AG09319 (cell line): ENCODE measurements at regions not wholly inside any gene's neighbourhood (a gene's known extent, or its start where the extent isn't known, plus 50 kb on each side); places are given as distances from the start of the nearest gene placed in this dataset.

ENCODE experiments used
- DNase-seq: peaks from one replicate; pipeline ENCODE4 v3.0.0-alpha.2; 2010; ENCODE audit warnings: low read depth; ENCODE audit errors: extremely low read depth
- TF ChIP-seq, protein P1 (sequence below): IDR thresholded peaks from 2 replicates; pipeline ENCODE4 v1.5.1; 2011; ENCODE audit warnings: low read depth, mild to moderate bottlenecking, inconsistent platforms, low read length, moderate library complexity

- TF ChIP-seq, protein P1, sequence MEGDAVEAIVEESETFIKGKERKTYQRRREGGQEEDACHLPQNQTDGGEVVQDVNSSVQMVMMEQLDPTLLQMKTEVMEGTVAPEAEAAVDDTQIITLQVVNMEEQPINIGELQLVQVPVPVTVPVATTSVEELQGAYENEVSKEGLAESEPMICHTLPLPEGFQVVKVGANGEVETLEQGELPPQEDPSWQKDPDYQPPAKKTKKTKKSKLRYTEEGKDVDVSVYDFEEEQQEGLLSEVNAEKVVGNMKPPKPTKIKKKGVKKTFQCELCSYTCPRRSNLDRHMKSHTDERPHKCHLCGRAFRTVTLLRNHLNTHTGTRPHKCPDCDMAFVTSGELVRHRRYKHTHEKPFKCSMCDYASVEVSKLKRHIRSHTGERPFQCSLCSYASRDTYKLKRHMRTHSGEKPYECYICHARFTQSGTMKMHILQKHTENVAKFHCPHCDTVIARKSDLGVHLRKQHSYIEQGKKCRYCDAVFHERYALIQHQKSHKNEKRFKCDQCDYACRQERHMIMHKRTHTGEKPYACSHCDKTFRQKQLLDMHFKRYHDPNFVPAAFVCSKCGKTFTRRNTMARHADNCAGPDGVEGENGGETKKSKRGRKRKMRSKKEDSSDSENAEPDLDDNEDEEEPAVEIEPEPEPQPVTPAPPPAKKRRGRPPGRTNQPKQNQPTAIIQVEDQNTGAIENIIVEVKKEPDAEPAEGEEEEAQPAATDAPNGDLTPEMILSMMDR: no peak
- DNase-seq: no peak
Measured at GRCh38 chr6:147802459-147802858, 294.0 kb downstream of the SAMD5 start.

DNA sequence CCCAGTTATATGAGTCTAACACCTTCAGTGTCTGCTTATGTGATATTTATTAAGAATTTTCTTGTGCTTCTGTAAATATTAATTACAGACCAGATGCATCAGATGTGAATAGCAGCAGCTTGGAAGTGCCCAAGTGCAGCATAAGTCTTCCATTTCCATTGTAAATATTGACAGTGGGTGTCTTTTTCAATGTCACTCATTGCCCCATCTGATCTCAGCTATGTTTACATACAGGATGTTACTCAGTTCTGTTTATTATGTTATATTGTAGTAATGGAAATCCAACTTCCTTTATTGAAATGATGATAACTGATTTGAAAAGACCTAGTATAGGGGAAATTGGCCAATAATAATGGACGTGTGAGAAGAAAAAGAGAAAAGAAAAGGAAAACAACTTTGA lies 296.7 kb downstream of the SAMD5 start:
- TF ChIP-seq, protein P1: no peak
- DNase-seq: no peak

DNA sequence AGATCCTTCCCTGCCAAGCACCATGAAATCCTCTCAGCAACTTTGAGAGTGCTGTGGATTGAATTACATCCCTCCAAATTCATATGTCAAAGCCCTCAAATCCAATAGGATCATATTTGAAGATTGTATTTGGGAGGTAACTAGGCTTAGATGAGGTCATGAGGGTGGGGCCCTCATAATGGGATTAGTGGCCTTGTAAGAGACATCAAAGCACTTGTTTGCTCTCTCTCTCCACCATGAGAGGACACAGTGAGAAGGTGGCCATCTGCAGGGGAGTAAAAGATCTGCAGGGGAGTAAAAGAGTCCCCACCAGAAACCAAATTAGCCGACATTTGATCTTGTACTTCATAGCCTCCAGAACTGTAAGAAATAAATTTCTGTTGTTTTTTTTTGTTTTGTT lies 298.2 kb downstream of the SAMD5 start:
- TF ChIP-seq, protein P1: no peak
- DNase-seq: no peak

DNA sequence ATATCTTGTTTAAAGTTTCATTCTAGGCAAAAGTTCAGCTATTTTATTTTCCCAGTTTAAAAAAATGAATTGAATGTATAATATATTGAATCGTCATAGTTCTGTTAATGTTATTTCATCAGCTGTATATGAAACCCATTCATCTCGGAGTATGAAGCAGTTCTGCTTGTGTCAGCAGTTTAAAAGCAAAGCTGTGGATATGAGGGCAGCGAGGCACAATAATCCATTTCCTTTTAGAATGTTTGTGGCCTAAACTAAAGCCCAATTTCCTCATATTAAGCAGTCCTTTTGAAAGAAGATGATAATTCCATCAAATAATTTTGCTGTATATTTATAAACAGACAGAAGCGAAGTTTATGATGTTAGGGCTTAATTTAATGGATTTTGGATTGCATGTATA lies 300.1 kb downstream of the SAMD5 start:
- TF ChIP-seq, protein P1: no peak
- DNase-seq: no peak

- no peak for DNase-seq
- TF ChIP-seq, protein P1: no peak
Measured at GRCh38 chr6:147811913-147812629, 303.6 kb downstream of the SAMD5 start.

DNA sequence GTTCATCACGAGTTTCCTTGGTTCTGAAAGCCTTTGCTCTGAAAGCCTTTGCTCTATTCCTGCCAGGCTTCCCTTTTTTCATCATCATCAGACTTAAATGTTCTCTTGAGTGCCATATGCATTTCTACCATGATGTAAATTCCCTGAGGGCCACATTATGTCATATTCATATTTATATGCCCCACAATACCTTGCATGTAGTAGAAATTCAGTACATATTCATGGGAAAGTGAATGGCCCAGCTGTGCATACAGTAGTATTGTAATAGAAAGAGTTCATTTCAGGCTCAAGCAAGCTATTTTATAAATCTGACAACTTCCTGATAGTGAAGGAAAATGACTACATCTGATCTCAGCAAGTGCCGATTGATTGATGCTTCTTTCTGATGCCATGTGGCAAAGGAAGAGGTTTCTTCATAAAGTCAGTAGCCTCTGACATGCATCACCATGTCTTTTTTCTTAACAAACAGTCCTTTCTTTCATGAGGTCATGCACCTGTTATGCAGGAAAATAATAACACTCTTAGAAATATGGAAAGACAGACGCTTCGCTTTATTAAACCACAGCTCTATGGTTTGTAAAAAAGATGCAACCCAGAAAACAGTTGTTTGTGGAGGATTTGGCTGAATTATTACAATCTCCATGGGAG lies 308.7 kb downstream of the SAMD5 start:
- no peak for DNase-seq
- TF ChIP-seq, protein P1: no peak

DNA sequence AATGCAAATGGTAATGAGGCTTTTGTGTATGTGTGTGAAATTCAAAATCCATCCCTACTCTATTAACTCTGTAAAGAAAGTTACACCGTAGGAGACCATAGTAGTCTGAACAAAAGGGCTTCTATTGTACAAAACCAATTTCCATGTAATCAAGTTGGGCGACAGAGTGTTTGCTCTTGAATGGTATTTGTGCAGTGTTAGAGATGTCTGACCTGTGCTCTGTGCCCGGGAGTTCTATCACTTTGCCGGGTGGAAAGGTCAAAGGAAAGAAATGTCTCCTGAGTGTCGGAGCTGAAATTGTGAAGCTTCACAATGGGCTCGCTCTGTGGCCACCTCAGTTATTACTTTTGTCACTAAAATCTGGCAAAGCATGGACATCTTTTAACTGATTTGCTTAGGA lies 312.0 kb downstream of the SAMD5 start:
- TF ChIP-seq, protein P1: no peak
- DNase-seq: no peak
